PC-9 (cell line): ENCODE measurements at regions not wholly inside any gene's neighbourhood (a gene's known extent, or its start where the extent isn't known, plus 50 kb on each side); places are given as distances from the start of the nearest gene placed in this dataset.

ENCODE experiments used
- BruUV-seq: library from RNA; stranded (reverse); fragments of 400-500 nt; replicated peaks from 2 replicates; lab custom pipeline; 2021; lab: Mats Ljungman, UMichigan
- CTCF ChIA-PET: fragments of 300-600 bp; sonication (Branson Sonifier 250); formaldehyde crosslinking; loops from one replicate; lab custom pipeline; 2022; ENCODE audit warnings: antibody characterized with exemption; lab: Charles Lee
- POLR2A ChIA-PET: fragments of 300-600 bp; sonication (Branson Sonifier 250); formaldehyde crosslinking; loops from one replicate; lab custom pipeline; 2022; ENCODE audit warnings: antibody characterized with exemption; ENCODE audit not compliant: unreplicated experiment; lab: Charles Lee
- DNase-seq, 2 experiments: peaks; one replicate each; pipeline versions ENCODE4 v3.0.0 to v3.0.0-alpha.2; 2015 to 2022; ENCODE audit warnings: mixed read lengths in 1 of 2
- H2AFZ ChIP-seq: fragments of 200-600 bp; sonication (generic); 2 replicates; pipeline ENCODE4 v1.8.1; 2017; ENCODE audit warnings: antibody characterized with exemption
- H3F3A ChIP-seq: fragments of 200-600 bp; sonication (generic); 2 replicates; pipeline ENCODE4 v1.8.1; 2017; ENCODE audit warnings: antibody characterized with exemption, mild to moderate bottlenecking, low read depth; ENCODE audit not compliant: insufficient read depth
- H3K27ac ChIP-seq: fragments of 200-600 bp; sonication (generic); 2 replicates; pipeline ENCODE4 v1.6.1; 2016; ENCODE audit warnings: mixed run types
- H3K27me3 ChIP-seq: fragments of 200-600 bp; sonication (generic); 2 replicates; pipeline ENCODE4 v1.6.1; 2016; ENCODE audit warnings: low read depth, mixed run types; ENCODE audit not compliant: insufficient read depth
- H3K36me3 ChIP-seq: fragments of 200-600 bp; sonication (generic); 2 replicates; pipeline ENCODE4 v1.6.1; 2016; ENCODE audit warnings: low read depth, mixed run types
- H3K4me1 ChIP-seq: fragments of 200-600 bp; sonication (generic); replicated peaks from 2 replicates; pipeline ENCODE4 v1.6.1; 2016; ENCODE audit warnings: mixed run types; ENCODE audit not compliant: insufficient read depth
- H3K4me2 ChIP-seq: fragments of 200-600 bp; sonication (generic); 2 replicates; pipeline ENCODE4 v1.6.1; 2017; ENCODE audit warnings: mixed run types
- H3K4me3 ChIP-seq: fragments of 200-600 bp; sonication (generic); 2 replicates; pipeline ENCODE4 v1.6.1; 2016; ENCODE audit warnings: mixed run types
- H3K79me2 ChIP-seq: fragments of 200-600 bp; sonication (generic); 2 replicates; pipeline ENCODE4 v1.6.1; 2017; ENCODE audit warnings: low read depth, mixed run types
- H3K9me2 ChIP-seq: fragments of 200-600 bp; sonication (generic); 2 replicates; pipeline ENCODE4 v1.8.1; 2017; ENCODE audit warnings: mild to moderate bottlenecking; ENCODE audit not compliant: insufficient read depth
- H3K9me3 ChIP-seq: fragments of 200-600 bp; sonication (generic); 2 replicates; pipeline ENCODE4 v1.8.1; 2016; ENCODE audit warnings: low read depth; ENCODE audit not compliant: insufficient read depth
- H4K20me1 ChIP-seq: fragments of 200-600 bp; sonication (generic); 2 replicates; pipeline ENCODE4 v1.8.1; 2017; ENCODE audit not compliant: insufficient read depth
- EZH2 ChIP-seq: fragments of 200-600 bp; sonication (generic); IDR thresholded peaks from 2 replicates; pipeline ENCODE4 v1.8.0; 2017; ENCODE audit warnings: antibody characterized with exemption, low read depth
- intact Hi-C: fragments of 100-400 bp; cut with micrococcal nuclease; formaldehyde crosslinking; loops from one replicate; pipeline ENCODE4 v1.10.0; 2022; ENCODE audit not compliant: unreplicated experiment
- TF ChIP-seq, protein P1 (sequence below): fragments of 200-600 bp; sonication (generic); conservative IDR thresholded peaks from 2 replicates; pipeline ENCODE4 v1.6.1; 2017; ENCODE audit warnings: mixed run types, antibody characterized with exemption, mild to moderate bottlenecking, moderate library complexity

DNA sequence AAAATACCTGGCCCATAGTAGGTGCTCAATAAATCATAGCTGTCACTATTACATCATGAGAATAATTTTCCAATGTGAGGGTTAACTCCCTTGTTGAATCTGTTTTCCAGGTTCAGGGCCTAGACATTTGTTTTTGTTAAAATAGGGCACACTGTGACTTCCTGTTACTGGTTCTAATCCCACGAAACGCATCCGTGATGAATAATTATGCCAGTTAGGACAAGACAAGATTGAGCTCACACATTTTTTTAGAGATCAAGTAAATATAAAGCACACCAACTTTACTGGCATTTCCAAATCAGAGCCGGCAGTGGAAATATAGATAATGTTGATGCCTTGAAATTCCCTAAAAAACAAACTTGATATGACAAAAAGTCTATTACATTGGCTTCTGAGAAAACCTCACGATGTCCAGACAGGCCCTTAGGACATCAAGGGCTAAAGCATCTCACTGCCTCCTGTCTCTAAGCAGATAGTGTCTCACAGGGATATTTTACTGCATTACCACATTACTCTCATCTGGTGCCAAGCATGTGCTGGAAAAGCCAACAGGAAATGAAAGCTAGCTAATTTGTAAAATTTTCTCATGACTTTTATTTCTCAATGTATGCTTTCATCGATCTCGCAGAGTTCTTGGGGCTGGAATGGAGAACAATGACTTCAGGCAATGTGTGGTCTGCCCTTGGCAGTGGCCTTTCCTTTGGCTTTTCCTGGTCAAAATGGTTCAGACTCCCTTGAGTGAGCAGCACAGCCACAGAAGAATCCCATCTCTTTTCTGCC is 414.3 kb upstream of the PAPPA start:
- Histone ChIP-seq H2AFZ (no peak overlapping the region), H3K27me3 (no peaks in the 10 kb centered on the region), H3K9me2 (no peaks in the 10 kb centered on the region), H3K79me2 (no peaks in the 10 kb centered on the region), H3K36me3 (no peaks in the 10 kb centered on the region), H3K4me3 (no peak overlapping the region), H3F3A (no peaks in the 10 kb centered on the region), H3K27ac (no peak overlapping the region), H3K4me1 (no peaks in the 10 kb centered on the region), H3K4me2 (no peak overlapping the region), H4K20me1 (no peaks in the 10 kb centered on the region), H3K9me3 (no peaks in the 10 kb centered on the region)
- intact Hi-C loops = no loop called here
- POLR2A ChIA-PET = no interaction called here
- no TSS peak for BruUV-seq
- no peak for TF ChIP-seq EZH2
- TF ChIP-seq, protein P1, sequence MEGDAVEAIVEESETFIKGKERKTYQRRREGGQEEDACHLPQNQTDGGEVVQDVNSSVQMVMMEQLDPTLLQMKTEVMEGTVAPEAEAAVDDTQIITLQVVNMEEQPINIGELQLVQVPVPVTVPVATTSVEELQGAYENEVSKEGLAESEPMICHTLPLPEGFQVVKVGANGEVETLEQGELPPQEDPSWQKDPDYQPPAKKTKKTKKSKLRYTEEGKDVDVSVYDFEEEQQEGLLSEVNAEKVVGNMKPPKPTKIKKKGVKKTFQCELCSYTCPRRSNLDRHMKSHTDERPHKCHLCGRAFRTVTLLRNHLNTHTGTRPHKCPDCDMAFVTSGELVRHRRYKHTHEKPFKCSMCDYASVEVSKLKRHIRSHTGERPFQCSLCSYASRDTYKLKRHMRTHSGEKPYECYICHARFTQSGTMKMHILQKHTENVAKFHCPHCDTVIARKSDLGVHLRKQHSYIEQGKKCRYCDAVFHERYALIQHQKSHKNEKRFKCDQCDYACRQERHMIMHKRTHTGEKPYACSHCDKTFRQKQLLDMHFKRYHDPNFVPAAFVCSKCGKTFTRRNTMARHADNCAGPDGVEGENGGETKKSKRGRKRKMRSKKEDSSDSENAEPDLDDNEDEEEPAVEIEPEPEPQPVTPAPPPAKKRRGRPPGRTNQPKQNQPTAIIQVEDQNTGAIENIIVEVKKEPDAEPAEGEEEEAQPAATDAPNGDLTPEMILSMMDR = no peak
- DNase-seq = no peak
- CTCF ChIA-PET = no interaction called here

DNA sequence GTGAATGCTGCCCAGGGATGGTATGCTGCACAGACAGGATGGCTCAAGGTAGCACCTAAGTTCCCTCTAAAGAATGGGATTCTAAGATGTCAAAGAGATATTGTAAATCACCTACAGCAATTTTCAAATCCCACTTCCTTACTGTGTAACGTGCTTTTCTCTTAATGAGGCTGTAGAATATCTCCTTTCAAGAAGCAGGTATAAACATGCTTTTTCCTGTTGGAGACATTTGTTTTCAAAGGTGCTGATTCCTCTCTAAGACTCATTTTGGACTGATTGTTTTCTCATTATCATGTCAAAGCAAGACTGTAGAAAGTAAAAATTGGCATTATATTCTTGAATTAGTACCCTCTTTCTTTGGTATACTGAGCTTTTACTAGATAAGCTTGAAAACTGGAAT is 412.6 kb upstream of the PAPPA start:
- ChIA-PET POLR2A (no interaction called here), CTCF (no interaction called here)
- Histone ChIP-seq H3F3A (no peaks in the 10 kb centered on the region), H3K9me3 (no peaks in the 10 kb centered on the region), H3K27ac (no peak overlapping the region), H3K4me3 (no peak overlapping the region), H3K36me3 (no peaks in the 10 kb centered on the region), H3K4me2 (no peak overlapping the region), H4K20me1 (no peaks in the 10 kb centered on the region), H3K27me3 (no peaks in the 10 kb centered on the region), H3K79me2 (no peaks in the 10 kb centered on the region), H2AFZ (no peak overlapping the region), H3K4me1 (no peaks in the 10 kb centered on the region), H3K9me2 (no peaks in the 10 kb centered on the region)
- intact Hi-C loops = no loop called here
- no peak for DNase-seq
- BruUV-seq = no TSS peak
- no peak for TF ChIP-seq EZH2

DNA sequence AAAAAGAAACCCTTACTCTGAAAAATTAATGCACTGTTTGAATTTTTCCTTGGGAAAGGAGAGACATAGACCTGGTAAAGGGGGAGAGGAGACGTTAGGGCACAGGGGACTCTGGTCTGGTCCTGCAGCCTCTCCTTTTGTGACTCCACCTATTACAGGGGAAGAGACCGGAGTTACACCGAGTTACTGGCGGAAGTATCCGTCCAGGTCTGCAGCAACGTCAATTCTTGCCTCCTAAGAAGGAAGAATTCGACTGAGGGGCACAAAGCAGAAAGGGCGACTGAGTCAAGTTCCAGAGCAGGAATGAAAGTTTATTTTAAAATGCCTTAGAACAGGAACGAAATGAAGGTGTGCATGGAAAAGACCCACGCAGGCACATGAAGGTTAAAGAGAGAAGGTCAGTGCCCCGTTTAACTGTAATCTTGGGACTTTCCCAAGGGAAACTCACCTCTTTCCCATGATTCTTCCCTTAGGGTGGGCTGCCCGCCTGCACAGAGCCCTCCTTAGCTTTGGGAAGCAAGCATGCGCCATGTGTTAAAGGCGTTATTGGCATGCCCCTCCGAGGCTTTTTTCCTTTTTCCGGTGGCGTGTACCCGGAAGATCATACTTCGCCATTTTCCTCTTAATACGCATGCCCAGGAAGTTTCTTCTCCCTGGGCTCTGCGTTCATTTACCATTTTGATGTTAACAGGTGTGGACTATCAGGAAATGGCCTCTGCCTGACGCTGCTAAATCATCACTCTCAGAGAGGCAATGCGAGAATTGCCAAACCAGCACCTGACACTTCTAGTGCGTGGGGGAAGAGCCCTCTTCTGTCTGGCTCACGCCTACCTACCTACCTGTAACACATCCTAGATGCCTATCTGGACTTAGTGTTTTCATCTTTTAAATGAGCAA is 409.6 kb upstream of the PAPPA start:
- H3K9me2 ChIP-seq = no peaks in the 10 kb centered on the region
- H3K9me3 ChIP-seq = no peaks in the 10 kb centered on the region
- DNase-seq = no peak
- POLR2A ChIA-PET = no interaction called here
- H3K4me2 ChIP-seq = no peak overlapping the region
- no peaks in the 10 kb centered on the region for H3K4me1 ChIP-seq
- no peaks in the 10 kb centered on the region for H3K79me2 ChIP-seq
- H4K20me1 ChIP-seq = no peaks in the 10 kb centered on the region
- H3F3A ChIP-seq = no peaks in the 10 kb centered on the region
- CTCF ChIA-PET = no interaction called here
- H3K4me3 ChIP-seq = no peak overlapping the region
- H3K27ac ChIP-seq = no peak overlapping the region
- H3K36me3 ChIP-seq = no peaks in the 10 kb centered on the region
- intact Hi-C loops = no loop called here
- no peak overlapping the region for H2AFZ ChIP-seq
- no peaks in the 10 kb centered on the region for H3K27me3 ChIP-seq
- no peak for TF ChIP-seq EZH2
- TF ChIP-seq, protein P1 = no peak
- BruUV-seq = no TSS peak
